HepG2 (cell line): ENCODE measurements at regions not wholly inside any gene's neighbourhood (a gene's known extent, or its start where the extent isn't known, plus 50 kb on each side); places are given as distances from the start of the nearest gene placed in this dataset.

Source experiments
- TGIF2 ChIP-seq: IDR thresholded peaks from 2 replicates; pipeline ENCODE4 v1.6.1; 2016; ENCODE audit warnings: control low read depth, missing compliant biosample characterization
- ZNF441 ChIP-seq: sonication (generic); formaldehyde crosslinking; IDR thresholded peaks from 2 replicates; pipeline ENCODE4 v1.7.0; 2021; ENCODE audit warnings: missing genetic modification reagents, borderline replicate concordance
- ZNF761 ChIP-seq: sonication (generic); formaldehyde crosslinking; conservative IDR thresholded peaks from 2 replicates; pipeline ENCODE4 v1.4.0; 2020; ENCODE audit warnings: mild to moderate bottlenecking, missing genetic modification reagents
- TF ChIP-seq, protein P1 (sequence below): sonication (generic); formaldehyde crosslinking; IDR thresholded peaks from 2 replicates; pipeline ENCODE4 v1.5.0; 2020; ENCODE audit warnings: mild to moderate bottlenecking, missing genetic modification reagents
- TF ChIP-seq, protein P2 (sequence below): sonication (generic); formaldehyde crosslinking; IDR thresholded peaks from 2 replicates; pipeline ENCODE4 v1.4.0; 2020; ENCODE audit warnings: missing genetic modification reagents, borderline replicate concordance
- TF ChIP-seq, protein P3 (sequence below): IDR thresholded peaks from 2 replicates; pipeline ENCODE4 v1.6.1; 2016; ENCODE audit warnings: control low read depth
- TF ChIP-seq, protein P4 (sequence below): sonication (generic); formaldehyde crosslinking; IDR thresholded peaks from 2 replicates; pipeline ENCODE4 v1.5.1; 2020; ENCODE audit warnings: missing genetic modification reagents, mild to moderate bottlenecking, borderline replicate concordance

DNA sequence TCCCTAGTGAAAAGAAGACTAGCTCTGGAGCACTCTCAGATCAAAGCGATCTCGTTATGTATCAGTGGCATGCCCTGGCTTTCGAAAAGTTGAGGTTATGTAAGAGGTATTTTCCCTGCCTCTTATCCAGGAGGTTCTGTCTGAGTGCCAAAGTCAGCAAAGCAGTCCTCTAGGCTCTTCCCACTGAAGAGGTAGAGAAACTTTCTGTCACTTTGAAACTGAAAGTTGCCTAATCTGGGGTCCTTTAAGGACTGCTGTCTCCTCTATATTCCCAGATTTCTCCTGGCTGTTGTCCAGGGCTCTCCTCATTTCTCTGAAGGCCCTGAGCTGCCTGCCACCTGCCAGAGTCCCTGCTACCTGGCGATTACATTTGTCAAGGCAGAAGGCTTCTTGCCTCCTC, 96.3 kb downstream of the B3GNT2 start (continued):
- TF ChIP-seq, protein P1, sequence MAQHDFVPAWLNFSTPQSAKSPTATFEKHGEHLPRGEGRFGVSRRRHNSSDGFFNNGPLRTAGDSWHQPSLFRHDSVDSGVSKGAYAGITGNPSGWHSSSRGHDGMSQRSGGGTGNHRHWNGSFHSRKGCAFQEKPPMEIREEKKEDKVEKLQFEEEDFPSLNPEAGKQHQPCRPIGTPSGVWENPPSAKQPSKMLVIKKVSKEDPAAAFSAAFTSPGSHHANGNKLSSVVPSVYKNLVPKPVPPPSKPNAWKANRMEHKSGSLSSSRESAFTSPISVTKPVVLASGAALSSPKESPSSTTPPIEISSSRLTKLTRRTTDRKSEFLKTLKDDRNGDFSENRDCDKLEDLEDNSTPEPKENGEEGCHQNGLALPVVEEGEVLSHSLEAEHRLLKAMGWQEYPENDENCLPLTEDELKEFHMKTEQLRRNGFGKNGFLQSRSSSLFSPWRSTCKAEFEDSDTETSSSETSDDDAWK (CRISPR knock-in tag), result no peak
- TF ChIP-seq, protein P2, sequence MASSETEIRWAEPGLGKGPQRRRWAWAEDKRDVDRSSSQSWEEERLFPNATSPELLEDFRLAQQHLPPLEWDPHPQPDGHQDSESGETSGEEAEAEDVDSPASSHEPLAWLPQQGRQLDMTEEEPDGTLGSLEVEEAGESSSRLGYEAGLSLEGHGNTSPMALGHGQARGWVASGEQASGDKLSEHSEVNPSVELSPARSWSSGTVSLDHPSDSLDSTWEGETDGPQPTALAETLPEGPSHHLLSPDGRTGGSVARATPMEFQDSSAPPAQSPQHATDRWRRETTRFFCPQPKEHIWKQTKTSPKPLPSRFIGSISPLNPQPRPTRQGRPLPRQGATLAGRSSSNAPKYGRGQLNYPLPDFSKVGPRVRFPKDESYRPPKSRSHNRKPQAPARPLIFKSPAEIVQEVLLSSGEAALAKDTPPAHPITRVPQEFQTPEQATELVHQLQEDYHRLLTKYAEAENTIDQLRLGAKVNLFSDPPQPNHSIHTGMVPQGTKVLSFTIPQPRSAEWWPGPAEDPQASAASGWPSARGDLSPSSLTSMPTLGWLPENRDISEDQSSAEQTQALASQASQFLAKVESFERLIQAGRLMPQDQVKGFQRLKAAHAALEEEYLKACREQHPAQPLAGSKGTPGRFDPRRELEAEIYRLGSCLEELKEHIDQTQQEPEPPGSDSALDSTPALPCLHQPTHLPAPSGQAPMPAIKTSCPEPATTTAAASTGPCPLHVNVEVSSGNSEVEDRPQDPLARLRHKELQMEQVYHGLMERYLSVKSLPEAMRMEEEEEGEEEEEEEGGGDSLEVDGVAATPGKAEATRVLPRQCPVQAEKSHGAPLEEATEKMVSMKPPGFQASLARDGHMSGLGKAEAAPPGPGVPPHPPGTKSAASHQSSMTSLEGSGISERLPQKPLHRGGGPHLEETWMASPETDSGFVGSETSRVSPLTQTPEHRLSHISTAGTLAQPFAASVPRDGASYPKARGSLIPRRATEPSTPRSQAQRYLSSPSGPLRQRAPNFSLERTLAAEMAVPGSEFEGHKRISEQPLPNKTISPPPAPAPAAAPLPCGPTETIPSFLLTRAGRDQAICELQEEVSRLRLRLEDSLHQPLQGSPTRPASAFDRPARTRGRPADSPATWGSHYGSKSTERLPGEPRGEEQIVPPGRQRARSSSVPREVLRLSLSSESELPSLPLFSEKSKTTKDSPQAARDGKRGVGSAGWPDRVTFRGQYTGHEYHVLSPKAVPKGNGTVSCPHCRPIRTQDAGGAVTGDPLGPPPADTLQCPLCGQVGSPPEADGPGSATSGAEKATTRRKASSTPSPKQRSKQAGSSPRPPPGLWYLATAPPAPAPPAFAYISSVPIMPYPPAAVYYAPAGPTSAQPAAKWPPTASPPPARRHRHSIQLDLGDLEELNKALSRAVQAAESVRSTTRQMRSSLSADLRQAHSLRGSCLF, result no peak
- TF ChIP-seq, protein P3, sequence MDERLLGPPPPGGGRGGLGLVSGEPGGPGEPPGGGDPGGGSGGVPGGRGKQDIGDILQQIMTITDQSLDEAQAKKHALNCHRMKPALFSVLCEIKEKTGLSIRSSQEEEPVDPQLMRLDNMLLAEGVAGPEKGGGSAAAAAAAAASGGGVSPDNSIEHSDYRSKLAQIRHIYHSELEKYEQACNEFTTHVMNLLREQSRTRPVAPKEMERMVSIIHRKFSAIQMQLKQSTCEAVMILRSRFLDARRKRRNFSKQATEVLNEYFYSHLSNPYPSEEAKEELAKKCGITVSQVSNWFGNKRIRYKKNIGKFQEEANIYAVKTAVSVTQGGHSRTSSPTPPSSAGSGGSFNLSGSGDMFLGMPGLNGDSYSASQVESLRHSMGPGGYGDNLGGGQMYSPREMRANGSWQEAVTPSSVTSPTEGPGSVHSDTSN (CRISPR knock-in tag), result no peak
- TF ChIP-seq ZNF441, result no peak
- TF ChIP-seq TGIF2 (CRISPR knock-in tag), result peak; percentile 38; the same call in 1 of the 2 replicates
- TF ChIP-seq ZNF761 (CRISPR knock-in tag), result no peak
- TF ChIP-seq, protein P4, sequence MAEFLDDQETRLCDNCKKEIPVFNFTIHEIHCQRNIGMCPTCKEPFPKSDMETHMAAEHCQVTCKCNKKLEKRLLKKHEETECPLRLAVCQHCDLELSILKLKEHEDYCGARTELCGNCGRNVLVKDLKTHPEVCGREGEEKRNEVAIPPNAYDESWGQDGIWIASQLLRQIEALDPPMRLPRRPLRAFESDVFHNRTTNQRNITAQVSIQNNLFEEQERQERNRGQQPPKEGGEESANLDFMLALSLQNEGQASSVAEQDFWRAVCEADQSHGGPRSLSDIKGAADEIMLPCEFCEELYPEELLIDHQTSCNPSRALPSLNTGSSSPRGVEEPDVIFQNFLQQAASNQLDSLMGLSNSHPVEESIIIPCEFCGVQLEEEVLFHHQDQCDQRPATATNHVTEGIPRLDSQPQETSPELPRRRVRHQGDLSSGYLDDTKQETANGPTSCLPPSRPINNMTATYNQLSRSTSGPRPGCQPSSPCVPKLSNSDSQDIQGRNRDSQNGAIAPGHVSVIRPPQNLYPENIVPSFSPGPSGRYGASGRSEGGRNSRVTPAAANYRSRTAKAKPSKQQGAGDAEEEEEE (CRISPR knock-in tag), result no peak
